K562 (cell line): ENCODE measurements at regions not wholly inside any gene's neighbourhood (a gene's known extent, or its start where the extent isn't known, plus 50 kb on each side); places are given as distances from the start of the nearest gene placed in this dataset.

Experiments used
- ATAC-seq: fragments of 200-7000 bp; cut with Tn5 transposase; 3 replicates; pipeline ENCODE4 v1.9.1; 2020; ENCODE audit warnings: moderate library complexity
- BruUV-seq: library from RNA; stranded (reverse); fragments of 400-500 nt; replicated peaks from 2 replicates; lab custom pipeline; 2021; lab: Mats Ljungman, UMichigan
- CTCF ChIA-PET: fragments of 300-600 bp; formaldehyde crosslinking; extraction: SDS; loops from one replicate; lab custom pipeline; 2021; ENCODE audit warnings: low intra/inter-chr PET ratio; lab: Yijun Ruan, JAX
- POLR2A ChIA-PET: fragments of 300-600, 350-650 bp; sonication (Branson Sonifier 250); formaldehyde crosslinking; extraction: SDS; loops from one replicate; lab custom pipeline; 2021; ENCODE audit warnings: antibody characterized with exemption, inconsistent platforms; lab: Yijun Ruan, JAX
- DNase-seq, 4 experiments: peaks; one replicate each; pipeline versions ENCODE4 v3.0.0 to v3.0.0-alpha.2; 2011 to 2018; ENCODE audit warnings: low spot score in 3 of 4, mixed read lengths in 3 of 4; ENCODE audit errors: extremely low read depth in 1 of 4
- FAIRE-seq: peaks from 2 replicates; lab custom pipeline; 2011; peaks lifted over from hg19 to GRCh38; lab: Jason Lieb, UNC
- H2AFZ ChIP-seq: 2 replicates; pipeline ENCODE4 v1.6.0; 2011; ENCODE audit warnings: low read depth, low read length, control low read depth, inconsistent platforms
- H3K27ac ChIP-seq: fragments of 200-600 bp; 3 replicates; pipeline ENCODE4 v1.8.0; 2011; ENCODE audit warnings: low read depth, mild to moderate bottlenecking, control low read depth, inconsistent platforms, low read length, moderate library complexity, mixed read lengths; ENCODE audit errors: extremely low read depth
- H3K27me3 ChIP-seq, 2 experiments: fragments of 300-600 bp in 1 of 2; 2 replicates in 1 of 2; 3 replicates in 1 of 2; pipeline versions ENCODE4 v1.6.0 to v1.8.0; 2011; ENCODE audit warnings: inconsistent platforms in 2 of 2, low read length in 2 of 2, mild to moderate bottlenecking in 1 of 2, mixed read lengths in 1 of 2, moderate library complexity in 1 of 2; ENCODE audit not compliant: control insufficient read depth in 2 of 2, insufficient read depth in 2 of 2
- H3K36me3 ChIP-seq: fragments of 300-600 bp; 3 replicates; pipeline ENCODE4 v1.8.0; 2011; ENCODE audit warnings: mild to moderate bottlenecking, low read length, inconsistent platforms; ENCODE audit not compliant: control insufficient read depth, insufficient read depth
- H3K4me1 ChIP-seq, 2 experiments: fragments of 200-600 bp in 1 of 2; replicated peaks in 1 of 2; 2 replicates in 1 of 2; 3 replicates in 1 of 2; pipeline versions ENCODE4 v1.5.1 to v1.8.0; 2011; ENCODE audit warnings: inconsistent platforms in 2 of 2, low read length in 2 of 2, mild to moderate bottlenecking in 1 of 2, mixed read lengths in 1 of 2, moderate library complexity in 1 of 2; ENCODE audit not compliant: control insufficient read depth in 2 of 2, insufficient read depth in 2 of 2
- H3K4me2 ChIP-seq: 2 replicates; pipeline ENCODE4 v1.6.1; 2011; ENCODE audit warnings: low read length, control low read depth, inconsistent platforms, mixed read lengths; ENCODE audit not compliant: insufficient read depth
- H3K4me3 ChIP-seq: fragments of 200-600 bp; sonication (generic), shearing (Covaris generic); 2 replicates; pipeline ENCODE4 v1.5.1; 2016; ENCODE audit warnings: control low read depth, inconsistent platforms
- H3K79me2 ChIP-seq: fragments of 200-600 bp; 3 replicates; pipeline ENCODE4 v1.8.0; 2011; ENCODE audit warnings: low read length, inconsistent platforms; ENCODE audit not compliant: control insufficient read depth, insufficient read depth
- H3K9ac ChIP-seq, 2 experiments: 2 replicates each; pipeline versions ENCODE4 v1.6.0 to v1.6.1; 2011; ENCODE audit warnings: low read depth in 2 of 2, low read length in 2 of 2, control low read depth in 1 of 2, inconsistent platforms in 1 of 2, mild to moderate bottlenecking in 1 of 2, mixed read lengths in 1 of 2; ENCODE audit not compliant: insufficient read depth in 1 of 2
- H3K9me1 ChIP-seq: one replicate; pipeline ENCODE4 v1.6.0; 2011; ENCODE audit warnings: inconsistent platforms, mild to moderate bottlenecking, low read length, moderate library complexity; ENCODE audit not compliant: control insufficient read depth, insufficient read depth
- H3K9me3 ChIP-seq: replicated peaks from 2 replicates; pipeline ENCODE4 v1.5.1; 2011; ENCODE audit warnings: low read depth, low read length, inconsistent platforms; ENCODE audit not compliant: control insufficient read depth, insufficient read depth
- H4K20me1 ChIP-seq: replicated peaks from 2 replicates; pipeline ENCODE4 v1.6.1; 2011; ENCODE audit warnings: low read length, inconsistent platforms, mixed read lengths; ENCODE audit not compliant: control insufficient read depth, insufficient read depth
- ATF3 ChIP-seq, 2 experiments: fragments of 450-650 bp in 1 of 2; sonication (generic) in 1 of 2; formaldehyde crosslinking in 1 of 2; IDR thresholded peaks in 1 of 2; conservative IDR thresholded peaks in 1 of 2; 2 replicates each; pipeline versions ENCODE4 v1.6.1 to v1.8.1; 2016 to 2023; ENCODE audit warnings: mild to moderate bottlenecking in 2 of 2, moderate library complexity in 2 of 2, inconsistent platforms in 1 of 2, missing genetic modification reagents in 1 of 2
- CBX1 ChIP-seq: sonication (generic); IDR thresholded peaks from 2 replicates; pipeline ENCODE4 v1.6.1; 2016; ENCODE audit warnings: antibody characterized with exemption, low read depth, mild to moderate bottlenecking
- CBX2 ChIP-seq: fragments of 200-600 bp; sonication (generic); IDR thresholded peaks from one replicate; pipeline ENCODE4 v1.6.1; 2012; ENCODE audit warnings: mild to moderate bottlenecking, low read length, inconsistent platforms; ENCODE audit not compliant: insufficient read depth, poor library complexity, severe bottlenecking
- CEBPB ChIP-seq: fragments of 450-650 bp; IDR thresholded peaks from 2 replicates; pipeline ENCODE4 v1.6.1; 2016; ENCODE audit warnings: missing genetic modification characterization, missing compliant biosample characterization
- HIVEP1 ChIP-seq: fragments of 250-450 bp; sonication (Bioruptor Pico); IDR thresholded peaks from 2 replicates; pipeline ENCODE4 v1.4.0; 2020; ENCODE audit warnings: mild to moderate bottlenecking
- KLF1 ChIP-seq: fragments of 450-650 bp; IDR thresholded peaks from 2 replicates; pipeline ENCODE4 v1.6.1; 2016; ENCODE audit warnings: missing genetic modification characterization, missing compliant biosample characterization
- PML ChIP-seq: IDR thresholded peaks from 2 replicates; pipeline ENCODE4 v1.6.1; 2012; ENCODE audit warnings: low read length, inconsistent platforms
- RBFOX2 ChIP-seq: fragments of 200-400 bp; formaldehyde crosslinking; IDR thresholded peaks from 2 replicates; pipeline ENCODE4 v1.6.1; 2017; ENCODE audit warnings: low read depth, mild to moderate bottlenecking, low read length, moderate library complexity
- STAG1 ChIP-seq: sonication (generic); formaldehyde crosslinking; IDR thresholded peaks from 2 replicates; pipeline ENCODE4 v1.5.0; 2020; ENCODE audit warnings: missing genetic modification reagents, borderline replicate concordance
- TBL1XR1 ChIP-seq, 2 experiments: IDR thresholded peaks; 2 replicates each; pipeline ENCODE4 v1.6.1; 2012; ENCODE audit warnings: improper control_type of control experiment in 2 of 2, low read length in 2 of 2, mild to moderate bottlenecking in 1 of 2
- ZNF445 ChIP-seq: fragments of 250-450 bp; sonication (Bioruptor Pico); IDR thresholded peaks from 2 replicates; pipeline ENCODE4 v1.4.0; 2020; ENCODE audit warnings: low read depth, mild to moderate bottlenecking, moderate library complexity
- ZNF699 ChIP-seq: fragments of 250-450 bp; sonication (Bioruptor Pico); IDR thresholded peaks from 2 replicates; pipeline ENCODE4 v1.8.0; 2021; ENCODE audit warnings: mild to moderate bottlenecking, moderate library complexity; ENCODE audit not compliant: insufficient replicate concordance
- WGBS: fragments of 100-300 bp; shearing (Covaris generic); methylation state at CpG from one replicate; pipeline ENCODE4 v1.1.6; 2016; ENCODE audit warnings: low coverage, mixed read lengths; ENCODE audit not compliant: insufficient coverage; ENCODE audit errors: missing lambda C conversion rate; 5-methylcytosine and 5-hydroxymethylcytosine counted together
- in situ Hi-C: fragments of 300-500 bp; cut with MboI; formaldehyde crosslinking; loops from 4 replicates; pipeline ENCODE4 v1.15.0; 2018; ENCODE audit warnings: inconsistent platforms, mixed read lengths
- intact Hi-C: fragments of 100-400 bp; cut with micrococcal nuclease; formaldehyde crosslinking; loops from 2 replicates; pipeline ENCODE4 v1.14.2; 2022

DNA sequence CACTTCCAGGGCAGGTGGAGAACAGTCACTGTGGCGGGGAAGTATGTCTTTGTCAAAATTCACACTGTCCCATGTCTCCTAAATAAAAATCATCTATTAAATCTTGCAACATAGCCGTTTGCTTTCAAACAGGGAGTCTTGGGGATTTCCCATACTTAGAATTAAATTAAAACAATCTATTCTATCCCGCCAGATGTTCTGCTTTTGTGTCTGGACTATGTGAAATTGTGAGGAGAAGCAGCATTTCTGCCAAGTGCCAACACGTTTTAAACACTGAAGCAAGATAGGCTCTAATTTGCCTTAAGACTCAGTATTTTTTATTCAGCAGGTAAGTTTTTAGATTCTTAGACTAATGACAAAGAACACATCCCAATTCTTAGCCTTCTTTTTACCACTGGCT, 73.7 kb downstream of the SPATA31C2 start:
- in situ Hi-C loops = no loop called here
- 0% methylated on average over 4 of the region's 4 CpGs for WGBS
- CTCF ChIA-PET = no interaction called here
- ATAC-seq = no peak
- no peak for DNase-seq
- Histone ChIP-seq H2AFZ (no peak overlapping the region), H3K4me3 (no peak overlapping the region)
- no TSS peak for BruUV-seq
- TF ChIP-seq RBFOX2 (no peak), CEBPB (no peak), ATF3 (IDR thresholded peaks at IDR 0.05) (no peak), ATF3 (CRISPR knock-in tag; conservative IDR thresholded peaks at IDR 0.05) (no peak)
- TF ChIP-seq, all 486 proteins: peak for 0
- no peaks in the 10 kb centered on the region for H3K9me3 ChIP-seq
- no peaks in the 10 kb centered on the region for H3K9me1 ChIP-seq
- no peaks in the 10 kb centered on the region for H3K79me2 ChIP-seq
- no peak overlapping the region for H3K4me2 ChIP-seq
- POLR2A ChIA-PET = interaction anchor here (0.7 kb wide), 1 partner anchor 12 kb away, joined by 3 read pairs; no protein-coding TSS in a partner anchor
- H4K20me1 ChIP-seq = no peaks in the 10 kb centered on the region
- intact Hi-C loops = no loop called here
- no peaks in the 10 kb centered on the region for H3K4me1 ChIP-seq
- no peak overlapping the region for H3K27ac ChIP-seq
- H3K27me3 ChIP-seq = peaks cover 0 to 6% of the 10 kb centered on the region in 2 experiments; a peak in 1 of 5 replicates
- H3K36me3 ChIP-seq = no peaks in the 10 kb centered on the region
- no peak for FAIRE-seq
- no peak overlapping the region for H3K9ac ChIP-seq

DNA sequence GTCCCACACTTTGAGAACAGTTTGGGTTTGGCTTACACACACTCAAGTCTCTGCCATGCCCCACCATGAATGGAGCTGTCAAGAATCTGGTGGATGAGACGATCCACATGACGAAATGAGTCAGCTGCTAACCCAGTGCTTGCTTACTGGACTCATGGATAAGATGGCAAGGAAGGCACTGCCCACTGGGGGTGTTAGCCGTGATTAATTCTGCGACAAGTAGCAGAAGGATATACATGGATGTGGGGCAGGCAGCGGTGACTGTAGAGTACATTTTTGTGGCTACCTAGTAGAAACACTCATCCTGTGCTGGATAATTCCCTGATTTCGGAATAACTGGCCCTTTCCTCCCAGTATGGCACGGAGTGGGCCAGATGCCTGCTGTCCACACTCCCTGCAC, 77.5 kb downstream of the SPATA31C2 start:
- CTCF ChIA-PET = no interaction called here
- DNase-seq = no peak
- Histone ChIP-seq H3K4me1 (no peaks in the 10 kb centered on the region), H3K9me3 (no peaks in the 10 kb centered on the region), H3K9ac (no peak overlapping the region), H3K27me3 (peaks cover 0 to 6% of the 10 kb centered on the region in 2 experiments; a peak in 1 of 5 replicates), H3K27ac (no peak overlapping the region), H3K36me3 (no peaks in the 10 kb centered on the region), H3K9me1 (no peaks in the 10 kb centered on the region), H3K79me2 (no peaks in the 10 kb centered on the region), H3K4me3 (no peak overlapping the region), H2AFZ (no peak overlapping the region), H3K4me2 (no peak overlapping the region), H4K20me1 (no peaks in the 10 kb centered on the region)
- POLR2A ChIA-PET = no interaction called here
- TF ChIP-seq TBL1XR1 (IDR thresholded peaks at IDR 0.05; ENCODE audit: low read length in 2 of 2) = no peak
- TF ChIP-seq CBX2 = no peak
- no peak for TF ChIP-seq PML
- TF ChIP-seq CBX1 = no peak
- TF ChIP-seq HIVEP1 = no peak
- no peak for TF ChIP-seq ZNF699
- no peak for TF ChIP-seq STAG1 (CRISPR knock-in tag)
- no peak for TF ChIP-seq KLF1 (tag)
- TF ChIP-seq ZNF445 (CRISPR knock-in tag) = no peak
- ATAC-seq = no peak
- in situ Hi-C loops = no loop called here
- no peak for FAIRE-seq
- BruUV-seq = no TSS peak
- intact Hi-C loops = no loop called here
- WGBS = 0% methylated on average over 7 of the region's 7 CpGs
